HG02678 (cell line): ENCODE measurements at regions not wholly inside any gene's neighbourhood (a gene's known extent, or its start where the extent isn't known, plus 50 kb on each side); places are given as distances from the start of the nearest gene placed in this dataset.
"Not testable (repeated sequence)": the region's sequence is repeated elsewhere in the genome, so short reads cannot be mapped to it uniquely, and the experiment has no call there.

ENCODE experiments used
- ATAC-seq: cut with Tn5 transposase; IDR thresholded peaks from one replicate; pipeline ENCODE4 v1.9.1; 2021; ENCODE audit warnings: mild to moderate bottlenecking, moderate library complexity; ENCODE audit not compliant: unreplicated experiment

DNA sequence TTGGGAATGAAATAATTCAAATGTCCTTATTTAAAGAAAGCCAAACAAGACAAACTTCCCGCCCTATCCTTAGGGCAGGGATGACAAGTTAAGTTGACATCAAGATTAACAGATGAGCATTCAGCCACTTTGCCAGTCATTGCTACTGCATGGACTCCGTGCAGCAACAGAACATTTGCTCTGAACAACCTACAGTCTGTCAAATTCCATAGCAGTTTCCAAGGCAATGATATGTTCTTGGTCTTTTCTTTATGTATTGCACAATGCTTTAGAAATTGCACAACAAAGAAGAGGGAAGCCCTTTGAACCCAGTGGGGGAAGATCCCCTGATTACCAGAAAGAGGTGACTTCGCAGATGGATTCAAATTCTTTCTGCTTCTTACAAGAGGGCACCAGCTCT lies 269.8 kb downstream of the BCAT1 start:
- ATAC-seq: no peak

DNA sequence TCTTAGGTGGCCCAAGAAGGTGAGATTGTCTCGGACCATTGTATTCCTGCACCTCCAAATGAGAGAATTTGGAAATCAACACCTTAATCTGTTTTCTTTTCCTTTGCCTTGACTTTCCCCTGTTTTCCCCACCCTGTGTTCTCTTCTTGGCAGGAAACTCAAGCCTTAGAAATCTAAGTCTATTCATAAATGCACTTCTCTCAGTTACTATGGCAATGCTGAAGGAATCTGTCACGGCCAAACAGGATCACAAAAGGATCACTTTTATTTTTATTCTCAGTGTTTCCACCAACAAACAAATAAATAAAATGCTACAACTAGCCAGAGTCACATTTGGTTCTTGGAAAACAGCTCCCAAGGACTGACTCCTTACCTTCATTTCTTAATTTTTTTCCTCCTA lies 270.5 kb downstream of the BCAT1 start:
- ATAC-seq: no peak

DNA sequence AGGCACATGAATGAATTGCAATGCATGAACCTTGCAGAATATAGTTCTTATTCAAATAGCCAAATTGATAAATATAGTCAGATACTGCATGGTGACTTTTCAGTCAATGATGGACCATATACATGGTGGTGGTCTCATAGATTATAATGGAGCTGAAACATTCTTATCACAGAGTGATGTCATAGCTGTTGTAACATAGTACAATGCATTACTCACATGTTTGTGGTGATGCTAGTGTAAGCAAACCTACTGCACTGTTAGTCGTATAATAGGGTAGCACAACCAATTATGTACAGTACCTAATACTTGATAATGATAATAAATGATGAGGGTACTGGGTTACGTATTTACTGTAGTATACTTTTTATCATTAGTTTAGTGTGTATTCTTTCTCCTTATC lies 280.3 kb downstream of the BCAT1 start:
- no peak for ATAC-seq

DNA sequence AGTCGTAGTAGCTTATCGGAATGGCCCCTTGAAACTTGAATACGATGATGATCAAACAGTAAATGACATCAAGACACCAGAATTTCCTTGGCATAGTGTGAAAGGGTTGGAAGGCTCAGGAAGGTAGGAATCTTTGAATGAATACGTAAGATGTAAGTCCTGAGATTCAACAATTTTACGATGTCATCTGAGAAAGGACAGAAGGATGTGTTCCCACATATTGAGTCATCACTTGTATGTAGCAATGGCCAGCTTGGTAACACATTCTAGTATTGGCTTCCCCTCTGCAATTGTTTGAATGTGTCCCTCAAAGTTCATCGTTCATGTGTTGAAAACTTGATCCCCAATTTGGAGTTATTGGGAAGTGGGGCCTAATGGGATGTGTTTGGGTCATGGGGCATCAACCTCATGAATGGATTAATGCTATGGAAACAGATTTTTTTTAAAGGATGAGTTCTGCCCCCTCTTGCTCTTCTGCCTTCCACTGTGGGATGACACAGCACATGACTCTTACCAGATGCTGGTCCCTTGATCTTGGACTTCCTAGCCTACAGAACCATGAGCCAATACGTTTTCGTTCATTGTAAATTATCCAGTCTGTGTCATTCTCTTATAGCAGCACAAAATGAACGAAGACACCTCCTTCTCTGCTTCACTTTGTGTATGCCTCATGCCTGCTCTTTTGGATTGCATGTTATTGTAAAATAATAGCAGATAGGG lies 284.6 kb downstream of the BCAT1 start:
- no peak for ATAC-seq

DNA sequence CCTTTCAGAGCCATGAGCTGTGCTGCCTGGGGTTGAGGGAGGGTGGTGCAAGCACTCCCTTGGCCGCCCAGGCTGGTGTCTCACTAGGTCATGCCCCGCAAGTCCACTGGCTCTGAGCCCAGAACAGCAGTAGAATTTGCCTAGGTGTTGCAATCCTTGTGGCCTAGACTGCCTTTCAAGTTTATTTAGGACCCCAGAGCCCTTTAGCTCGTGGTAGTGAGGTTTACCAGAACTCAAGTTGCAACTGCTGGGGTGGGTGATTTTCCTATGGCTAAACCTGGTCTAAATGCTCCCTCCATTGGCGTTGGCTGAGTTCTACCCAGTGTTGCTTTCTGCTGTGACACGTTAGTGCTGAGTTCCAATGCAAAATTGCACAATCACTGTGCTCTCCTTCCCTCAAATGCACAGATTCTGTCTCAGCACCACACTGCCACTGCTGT lies 287.2 kb downstream of the BCAT1 start:
- ATAC-seq: no peak

DNA sequence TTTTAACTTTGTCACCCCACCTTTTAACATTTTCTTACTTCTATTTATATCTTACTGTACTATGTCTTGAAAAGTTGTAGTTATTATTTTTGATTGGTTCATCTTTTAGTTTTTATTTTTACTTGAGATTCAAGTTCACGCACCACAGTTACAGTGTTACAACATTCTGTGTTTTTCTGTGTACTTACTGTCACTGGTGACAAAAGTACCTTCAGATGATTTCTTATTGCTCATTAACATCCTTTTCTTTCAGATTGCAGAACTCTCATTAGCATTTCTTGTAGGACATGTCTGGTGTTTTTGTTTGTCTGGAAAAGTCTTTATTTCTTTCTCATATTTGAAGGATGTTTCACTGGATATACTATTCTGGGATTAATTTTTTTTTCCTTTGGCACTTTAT lies 289.9 kb downstream of the BCAT1 start:
- ATAC-seq: no peak

DNA sequence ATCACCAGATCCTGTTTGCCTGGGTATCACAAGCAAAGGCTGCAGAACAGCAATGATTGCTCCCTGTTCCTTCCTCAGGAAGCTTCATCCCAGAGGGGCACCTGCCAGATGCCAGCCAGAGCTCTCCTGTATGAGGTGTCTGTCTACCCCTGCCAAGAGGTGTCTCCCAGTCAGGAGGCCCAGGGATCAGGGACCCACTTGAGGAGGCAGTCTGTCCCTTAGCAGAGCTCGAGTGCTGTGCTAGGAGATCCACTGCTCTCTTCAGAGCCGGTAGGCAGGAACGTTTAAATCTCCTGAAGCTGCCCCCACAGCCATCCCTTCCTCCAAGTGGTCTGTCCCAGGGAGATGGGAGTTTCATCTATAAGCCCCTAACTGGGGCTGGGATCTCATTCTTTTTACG lies 294.6 kb downstream of the BCAT1 start:
- ATAC-seq: not testable (repeated sequence)

DNA sequence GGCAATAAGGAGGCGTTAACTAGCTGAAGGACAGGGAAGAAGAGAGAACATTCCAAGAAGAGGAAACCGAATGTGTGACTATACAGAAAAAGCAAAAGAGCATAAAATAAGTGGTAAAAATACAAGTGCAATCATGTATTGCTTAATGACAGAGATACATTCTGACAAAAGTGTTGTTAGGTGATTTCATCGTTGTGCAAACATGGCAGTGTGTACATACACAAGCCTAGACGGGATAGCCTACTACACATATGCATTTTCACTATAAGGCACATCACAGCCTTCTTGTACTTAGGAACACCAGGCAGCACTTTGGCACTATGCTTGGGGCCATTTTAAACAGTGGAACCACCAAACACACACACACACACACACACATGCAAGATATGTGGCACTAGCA lies 299.3 kb downstream of the BCAT1 start:
- no peak for ATAC-seq

DNA sequence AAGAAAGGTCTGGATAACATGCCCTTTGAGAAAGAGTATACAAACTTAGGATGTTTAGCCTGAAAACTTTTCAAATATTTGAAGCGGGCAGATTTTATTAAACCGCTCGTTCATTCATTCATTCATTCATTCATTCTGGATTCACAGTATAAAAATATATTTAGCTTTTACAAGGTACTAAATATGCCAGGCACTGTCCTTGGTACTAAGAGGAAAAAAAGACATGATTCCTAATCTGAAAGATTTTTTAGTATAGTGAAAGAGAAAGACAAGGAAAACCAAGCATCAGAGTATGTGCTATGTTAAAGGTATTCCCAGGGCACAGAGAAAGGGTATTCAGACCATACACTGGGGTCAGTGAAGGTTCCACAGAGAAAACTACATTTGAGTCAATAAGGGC lies 299.7 kb downstream of the BCAT1 start:
- no peak for ATAC-seq

DNA sequence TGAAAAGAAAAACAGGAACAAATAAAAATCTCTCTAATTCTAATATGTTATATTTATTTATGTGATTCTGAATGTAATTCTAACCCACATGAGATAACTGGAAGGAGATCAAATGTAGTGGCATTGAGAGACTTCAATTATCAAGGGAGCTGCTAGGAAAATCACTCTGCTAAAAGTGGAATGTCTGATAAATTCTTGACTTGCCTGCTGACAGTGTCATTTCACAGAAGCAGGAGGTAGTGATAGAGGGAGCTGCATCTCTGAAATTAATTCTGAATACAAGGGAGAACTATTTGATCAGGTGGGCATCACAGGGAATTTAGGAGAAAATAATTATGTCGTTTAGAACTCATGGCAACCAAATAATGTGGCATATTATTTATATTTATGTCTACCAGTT lies 303.6 kb downstream of the BCAT1 start:
- ATAC-seq: no peak

DNA sequence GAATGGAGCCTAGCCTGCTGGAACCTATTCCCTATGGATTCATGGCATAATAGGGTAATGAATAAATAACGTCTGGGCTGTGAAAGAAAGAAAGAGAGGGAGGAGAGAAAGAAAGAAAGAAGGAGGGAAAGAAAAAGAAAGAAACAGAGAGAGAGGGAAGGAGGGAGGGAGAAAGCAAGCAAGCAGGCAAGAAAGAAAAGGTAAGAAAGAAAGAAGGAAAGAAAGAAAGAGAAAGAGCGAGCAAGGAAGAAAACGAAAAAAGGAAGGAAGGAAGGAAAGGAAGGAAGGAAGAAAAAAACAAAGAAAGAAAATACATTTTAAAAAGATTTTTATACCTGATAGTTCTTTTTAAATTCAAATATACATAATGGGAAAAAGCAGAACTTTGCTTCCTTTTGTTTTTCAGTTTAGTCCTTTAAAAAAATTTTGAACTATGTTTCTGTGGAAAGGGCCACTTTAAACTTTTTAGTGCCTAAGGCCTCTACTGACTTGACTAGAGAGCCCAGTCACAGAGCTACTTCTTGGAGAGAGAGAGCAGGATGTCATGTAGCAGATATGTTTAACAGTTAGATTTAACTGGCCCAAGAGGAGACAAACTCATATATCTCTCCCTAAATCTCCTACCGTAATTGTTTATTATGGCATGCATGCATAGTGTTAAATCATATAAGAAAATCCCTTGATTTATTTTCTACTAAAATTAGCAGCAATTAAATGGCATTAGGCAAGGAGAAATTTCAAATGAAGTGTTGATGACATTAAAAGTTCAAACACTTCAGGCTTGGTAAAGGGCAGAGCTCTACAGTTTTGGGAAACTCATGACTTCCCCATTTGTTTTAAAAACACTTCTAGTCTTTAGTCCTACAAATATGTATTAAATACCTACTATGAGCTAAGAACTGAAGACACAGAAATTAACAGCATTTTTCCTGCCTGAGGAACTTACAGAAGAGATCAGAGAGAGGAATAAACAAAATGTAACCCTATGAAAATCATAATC lies 305.5 kb downstream of the BCAT1 start:
- no peak for ATAC-seq

DNA sequence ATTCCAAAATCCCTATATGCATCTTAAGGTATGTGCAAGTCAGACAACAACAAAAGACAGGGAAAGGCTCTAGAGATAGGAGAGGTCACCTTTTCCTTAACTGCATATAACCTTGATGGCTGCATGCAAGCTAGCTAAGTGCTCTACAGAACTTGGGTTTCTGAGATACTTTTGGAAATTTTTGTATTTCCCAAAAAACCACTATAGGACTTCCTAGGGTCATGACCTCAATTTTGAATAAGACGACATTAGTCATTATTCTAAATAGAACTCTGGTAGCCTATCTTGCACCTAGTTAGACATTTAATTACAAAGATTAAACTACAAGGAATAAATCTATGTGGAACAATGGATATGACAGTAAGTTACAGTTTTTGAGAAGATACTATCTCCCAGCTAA lies 309.3 kb downstream of the BCAT1 start:
- no peak for ATAC-seq

DNA sequence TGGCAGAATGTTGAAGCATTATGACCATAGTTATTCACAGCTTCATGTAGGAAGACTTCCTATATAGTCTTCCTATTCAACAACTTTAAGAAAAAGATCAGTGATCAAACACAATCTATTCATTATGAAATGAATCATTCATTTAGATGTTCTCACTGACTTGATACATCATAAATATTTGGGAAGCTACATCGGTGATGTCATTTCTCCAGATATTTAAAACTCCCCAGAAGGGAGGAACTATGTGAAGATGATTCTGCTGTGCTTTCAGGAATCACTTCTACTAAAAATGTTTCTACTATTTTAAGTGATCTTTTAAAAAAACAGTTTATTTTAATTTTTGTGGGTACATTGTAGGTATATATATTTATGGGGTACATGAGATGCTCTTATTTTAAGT lies 316.4 kb downstream of the BCAT1 start:
- no peak for ATAC-seq

DNA sequence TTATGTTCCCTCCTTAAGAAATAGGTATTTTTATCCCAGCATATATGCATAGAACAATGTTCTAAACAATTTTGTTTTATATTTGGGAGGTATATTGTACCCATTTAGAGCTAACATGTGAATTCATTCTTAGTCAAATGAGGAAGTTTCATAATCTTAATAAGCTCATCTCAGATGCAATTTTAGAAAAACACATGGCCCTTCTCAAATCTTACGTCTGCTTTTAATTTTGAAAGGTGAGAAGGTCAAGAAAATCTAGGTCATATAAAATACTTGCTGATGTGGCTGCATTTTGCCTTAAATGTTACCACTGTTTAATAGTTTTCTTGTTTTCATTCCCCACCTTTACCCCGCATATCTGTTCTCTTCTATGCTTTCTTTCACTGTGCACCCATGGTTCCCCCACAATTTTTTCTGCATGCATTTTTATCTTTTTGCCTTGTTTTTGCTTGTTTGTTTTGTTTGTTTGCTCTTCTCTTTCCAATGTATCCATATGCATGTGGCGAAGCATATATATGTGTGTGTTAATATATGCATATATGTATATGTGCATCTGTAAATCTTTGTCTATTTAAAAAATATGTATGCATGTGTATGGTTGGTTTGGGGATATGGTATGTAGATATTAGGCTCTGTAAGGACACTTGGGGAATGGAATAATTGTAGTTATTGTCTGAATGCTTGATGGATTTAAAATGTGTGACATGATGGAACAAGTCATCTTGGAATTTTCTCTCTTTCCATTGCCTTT lies 317.1 kb downstream of the BCAT1 start:
- no peak for ATAC-seq

DNA sequence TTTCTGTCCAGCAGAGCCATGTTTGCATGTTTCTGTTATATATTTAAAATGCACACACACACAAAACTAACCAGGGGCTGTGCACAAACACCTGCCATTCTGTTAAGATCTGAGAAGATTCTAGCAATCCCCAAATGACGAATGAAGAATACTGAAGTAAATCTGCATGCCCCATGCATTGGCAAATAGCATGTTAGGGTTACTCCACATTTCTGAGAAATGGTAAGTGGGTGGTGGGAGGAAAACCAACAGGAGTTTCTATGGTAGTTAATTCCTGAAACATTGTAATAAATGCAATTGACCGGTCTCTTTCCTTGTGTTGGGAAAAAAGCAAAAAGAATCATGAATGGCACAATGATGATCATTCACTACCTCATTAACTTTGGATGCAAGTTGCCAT lies 318.0 kb downstream of the BCAT1 start:
- no peak for ATAC-seq

DNA sequence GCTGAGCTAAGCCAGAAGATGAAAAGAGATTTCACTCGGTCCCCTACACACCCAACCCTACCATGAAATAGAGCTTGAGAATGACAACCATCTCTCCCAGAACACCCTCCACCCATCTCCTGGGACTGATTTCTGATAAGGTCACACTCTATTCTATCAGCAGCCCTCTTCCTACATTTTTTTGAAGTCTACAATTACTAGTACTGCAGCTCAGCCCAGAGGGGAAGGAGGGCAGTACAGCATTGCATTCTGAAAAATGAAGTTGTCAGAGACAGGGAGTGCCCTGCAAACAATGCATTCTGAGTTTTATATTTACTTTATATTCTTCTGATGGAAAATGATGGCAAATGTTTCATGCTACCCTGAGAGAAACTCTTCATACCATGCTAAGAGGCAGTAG lies 318.5 kb downstream of the BCAT1 start:
- ATAC-seq: no peak

DNA sequence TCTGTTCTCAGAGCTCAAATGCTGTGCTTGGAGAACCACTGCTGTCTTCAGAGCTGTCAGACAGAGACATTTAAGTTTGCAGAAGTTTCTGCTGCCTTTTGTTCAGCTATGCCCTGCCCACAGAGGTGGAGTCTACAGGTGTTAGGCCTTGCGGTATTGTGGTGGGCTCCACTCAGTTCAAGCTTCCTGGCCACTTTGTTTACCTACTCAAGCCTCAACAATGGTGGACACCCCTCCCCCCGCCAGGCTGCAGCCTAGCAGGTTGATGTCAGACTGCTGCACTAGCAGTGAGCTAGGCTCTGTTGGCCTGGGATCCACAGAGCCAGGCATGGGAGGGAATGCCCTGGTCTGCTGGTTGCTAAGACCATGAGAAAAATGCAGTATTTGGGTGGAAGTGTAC lies 323.8 kb downstream of the BCAT1 start:
- ATAC-seq: no peak

DNA sequence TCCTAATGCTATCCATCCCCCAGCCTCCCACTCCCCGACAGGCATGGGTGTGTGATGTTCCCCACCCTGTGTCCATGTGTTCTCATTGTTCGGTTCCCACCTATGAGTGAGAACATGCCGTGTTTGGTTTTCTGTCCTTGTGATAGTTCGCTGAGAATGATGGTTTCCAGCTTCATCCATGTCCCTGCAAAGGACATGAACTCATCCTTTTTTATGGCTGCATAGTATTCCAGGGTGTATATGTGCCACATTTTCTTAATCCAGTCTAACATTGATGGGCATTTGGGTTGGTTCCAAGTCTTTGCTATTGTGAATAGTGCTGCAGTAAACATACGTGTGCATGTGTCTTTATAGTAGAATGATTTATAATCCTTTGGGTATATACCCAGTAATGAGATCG lies 328.9 kb downstream of the BCAT1 start:
- ATAC-seq: not testable (repeated sequence)

DNA sequence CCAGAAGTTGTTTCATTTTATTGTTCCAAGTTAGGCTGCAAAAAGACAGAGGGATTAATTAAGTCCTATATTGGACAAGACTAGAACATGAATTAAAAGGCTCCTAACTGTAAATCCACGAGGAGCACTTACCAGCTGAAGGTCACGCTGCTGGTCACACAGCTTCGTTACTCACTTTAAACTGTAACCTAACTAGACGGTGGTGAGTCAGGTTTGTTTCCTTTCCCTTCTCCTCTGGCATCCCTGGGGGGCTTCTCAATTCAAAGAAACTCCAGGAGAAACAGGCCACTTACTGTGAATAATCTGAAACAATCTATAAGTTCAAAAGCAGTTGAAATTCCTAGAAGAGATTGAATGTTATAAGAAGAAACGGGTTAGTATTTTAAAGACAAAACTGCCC lies 331.4 kb downstream of the BCAT1 start:
- ATAC-seq: no peak

DNA sequence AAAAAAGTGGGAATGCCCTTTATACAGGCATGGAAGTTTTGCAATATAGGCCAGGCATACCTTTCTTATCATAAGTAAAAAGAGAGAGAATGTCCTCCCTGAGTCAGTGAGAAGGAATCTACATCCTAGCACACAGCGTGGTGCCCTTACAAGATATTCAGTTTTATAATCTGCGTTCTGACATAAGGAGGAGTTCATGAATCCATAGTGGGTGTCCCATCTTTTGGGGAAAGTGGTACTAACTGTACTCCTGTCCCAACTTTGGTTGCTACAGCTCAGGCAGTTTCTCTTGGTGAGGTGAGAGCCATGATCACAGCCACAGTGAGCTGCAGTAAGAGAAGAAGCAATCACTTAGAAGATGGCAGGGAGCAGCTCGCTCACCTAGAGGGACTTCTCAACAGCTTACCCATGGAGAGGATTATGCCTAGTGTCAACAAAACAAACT lies 332.9 kb downstream of the BCAT1 start:
- ATAC-seq: no peak

DNA sequence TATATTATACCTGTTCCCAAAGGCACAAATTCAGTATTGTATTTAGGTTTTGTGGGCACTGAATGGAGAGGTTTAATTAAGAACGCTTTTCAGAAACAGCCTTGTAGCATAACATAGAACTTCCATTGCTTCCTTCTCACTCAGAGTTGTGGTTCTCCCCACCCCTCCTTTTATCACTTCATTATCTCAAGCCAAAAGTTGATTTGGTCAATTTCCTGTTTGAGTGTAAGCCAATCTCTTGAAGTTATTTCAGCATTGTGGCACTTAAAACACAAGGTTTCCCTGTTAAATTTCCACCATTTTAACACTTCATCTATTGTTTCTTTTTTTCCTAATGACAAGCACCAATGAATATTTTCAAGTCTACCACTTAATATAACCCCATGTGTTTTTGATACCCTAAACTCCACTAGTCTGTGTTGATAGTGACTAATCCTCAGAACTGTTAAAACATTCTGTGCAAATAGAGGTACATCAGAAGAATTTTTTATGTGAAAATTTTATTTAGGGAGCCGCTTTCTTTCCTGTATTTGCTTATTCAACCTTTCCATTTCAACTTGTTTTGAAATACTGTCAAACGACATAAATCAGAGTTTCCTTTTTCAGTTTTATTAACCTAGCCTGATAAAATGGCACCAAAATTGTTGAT lies 340.1 kb downstream of the BCAT1 start:
- ATAC-seq: no peak
